Esophagus muscularis mucosa (tissue), 4 donors: ENCODE measurements at regions not wholly inside any gene's neighbourhood (a gene's known extent, or its start where the extent isn't known, plus 50 kb on each side); places are given as distances from the start of the nearest gene placed in this dataset.

Source experiments
- CTCF ChIP-seq, 3 experiments: fragments of 200-600 bp in 2 of 3; fragments of 450-650 bp in 1 of 3; sonication (generic) in 2 of 3; IDR thresholded peaks; one replicate each; pipeline ENCODE4 v1.5.1; 2017 to 2019; ENCODE audit warnings: antibody characterized with exemption in 3 of 3, mild to moderate bottlenecking in 2 of 3, moderate library complexity in 1 of 3
- EP300 ChIP-seq: sonication (generic); formaldehyde crosslinking; IDR thresholded peaks from one replicate; pipeline ENCODE4 v1.6.1; 2017; ENCODE audit warnings: antibody characterized with exemption
- POLR2A ChIP-seq: fragments of 450-650 bp; IDR thresholded peaks from one replicate; pipeline ENCODE4 v1.6.1; 2017; ENCODE audit warnings: antibody characterized with exemption, moderate library complexity, mild to moderate bottlenecking, low read depth
- POLR2AphosphoS5 ChIP-seq, 2 donors: sonication (generic); formaldehyde crosslinking; IDR thresholded peaks; one replicate each; pipeline ENCODE4 v1.6.1; 2017; ENCODE audit warnings: antibody characterized with exemption in 2 of 2

GRCh38 chr2:220687231-220687843, 884.8 kb downstream of the EPHA4 start:
- TF ChIP-seq CTCF (IDR thresholded peaks at IDR 0.05) = peak; percentile 84 to 91 (median 84)
- TF ChIP-seq POLR2A = no peak
- no peak for TF ChIP-seq EP300
- TF ChIP-seq POLR2AphosphoS5 (IDR thresholded peaks at IDR 0.05) = peak in 1 of 2 donors; percentile 38
